Tibial artery (tissue), 4 donors: ENCODE measurements at regions not wholly inside any gene's neighbourhood (a gene's known extent, or its start where the extent isn't known, plus 50 kb on each side); places are given as distances from the start of the nearest gene placed in this dataset.

Source experiments
- DNase-seq, 2 donors: peaks; one replicate each; pipeline ENCODE4 v3.0.0-alpha.2; 2019
- H3K27ac ChIP-seq, 2 donors: fragments of 200-600 bp; sonication (generic) in 1 of 2; 1 replicate in 1 of 2; 2 replicates in 1 of 2; pipeline ENCODE4 v1.5.1; 2018 to 2019; ENCODE audit warnings: mild to moderate bottlenecking in 1 of 2
- H3K27me3 ChIP-seq, 2 donors: fragments of 200-600 bp; sonication (generic) in 1 of 2; one replicate each; pipeline versions ENCODE4 v1.5.1 to v1.6.0; 2016 to 2019
- H3K36me3 ChIP-seq, 3 donors: fragments of 200-600 bp; sonication (generic) in 2 of 3; one replicate each; pipeline ENCODE4 v1.5.1; 2016 to 2019; ENCODE audit warnings: mild to moderate bottlenecking in 2 of 3
- H3K4me1 ChIP-seq, 4 donors: fragments of 200-600 bp; sonication (generic) in 2 of 4; 1 replicate in 3 of 4; 2 replicates in 1 of 4; pipeline ENCODE4 v1.5.1; 2016 to 2019
- H3K4me3 ChIP-seq, 2 donors: fragments of 200-600 bp; sonication (generic) in 1 of 2; 1 replicate in 1 of 2; 2 replicates in 1 of 2; pipeline ENCODE4 v1.5.1; 2018 to 2019; ENCODE audit warnings: mild to moderate bottlenecking in 2 of 2
- H3K9me3 ChIP-seq, 3 donors: fragments of 200-600 bp; sonication (generic) in 1 of 3; one replicate each; pipeline ENCODE4 v1.5.1; 2016 to 2019
- intact Hi-C: fragments of 100-400 bp; cut with DNase I; formaldehyde crosslinking; loops from one replicate; pipeline ENCODE4 v1.15.0; 2023; ENCODE audit warnings: low total_unique reads
- TF ChIP-seq, protein P1 (sequence below), 2 experiments: fragments of 200-600 bp in 1 of 2; fragments of 450-650 bp in 1 of 2; IDR thresholded peaks; one replicate each; pipeline ENCODE4 v1.5.1; 2017 to 2019; ENCODE audit warnings: antibody characterized with exemption in 2 of 2, mild to moderate bottlenecking in 1 of 2, moderate library complexity in 1 of 2

GRCh38 chr2:189267925-189268579 lies 88.5 kb upstream of the COL5A2 start:
- no peak overlapping the region for H3K4me3 ChIP-seq
- peak overlapping the region; percentile 18 to 27 for H3K27ac ChIP-seq
- no peak for DNase-seq
- H3K4me1 ChIP-seq = peaks cover 0 to 12% (median 5%) of the 10 kb centered on the region in 4 donors
- H3K36me3 ChIP-seq = no peaks in the 10 kb centered on the region
- H3K9me3 ChIP-seq = no peaks in the 10 kb centered on the region
- H3K27me3 ChIP-seq = no peaks in the 10 kb centered on the region
- intact Hi-C loops = no loop called here
- TF ChIP-seq, protein P1, sequence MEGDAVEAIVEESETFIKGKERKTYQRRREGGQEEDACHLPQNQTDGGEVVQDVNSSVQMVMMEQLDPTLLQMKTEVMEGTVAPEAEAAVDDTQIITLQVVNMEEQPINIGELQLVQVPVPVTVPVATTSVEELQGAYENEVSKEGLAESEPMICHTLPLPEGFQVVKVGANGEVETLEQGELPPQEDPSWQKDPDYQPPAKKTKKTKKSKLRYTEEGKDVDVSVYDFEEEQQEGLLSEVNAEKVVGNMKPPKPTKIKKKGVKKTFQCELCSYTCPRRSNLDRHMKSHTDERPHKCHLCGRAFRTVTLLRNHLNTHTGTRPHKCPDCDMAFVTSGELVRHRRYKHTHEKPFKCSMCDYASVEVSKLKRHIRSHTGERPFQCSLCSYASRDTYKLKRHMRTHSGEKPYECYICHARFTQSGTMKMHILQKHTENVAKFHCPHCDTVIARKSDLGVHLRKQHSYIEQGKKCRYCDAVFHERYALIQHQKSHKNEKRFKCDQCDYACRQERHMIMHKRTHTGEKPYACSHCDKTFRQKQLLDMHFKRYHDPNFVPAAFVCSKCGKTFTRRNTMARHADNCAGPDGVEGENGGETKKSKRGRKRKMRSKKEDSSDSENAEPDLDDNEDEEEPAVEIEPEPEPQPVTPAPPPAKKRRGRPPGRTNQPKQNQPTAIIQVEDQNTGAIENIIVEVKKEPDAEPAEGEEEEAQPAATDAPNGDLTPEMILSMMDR (IDR thresholded peaks at IDR 0.05) = no peak

- intact Hi-C loops = no loop called here
- no peaks in the 10 kb centered on the region for H3K27me3 ChIP-seq
- peaks cover 0 to 12% (median 5%) of the 10 kb centered on the region in 4 donors for H3K4me1 ChIP-seq
- no peak for DNase-seq
- no peak overlapping the region for H3K27ac ChIP-seq
- no peaks in the 10 kb centered on the region for H3K9me3 ChIP-seq
- TF ChIP-seq, protein P1 (IDR thresholded peaks at IDR 0.05) = no peak
- no peak overlapping the region for H3K4me3 ChIP-seq
- H3K36me3 ChIP-seq = no peaks in the 10 kb centered on the region
Measured at GRCh38 chr2:189268763-189269162, 89.2 kb upstream of the COL5A2 start.

GRCh38 chr2:189273734-189274133 lies 94.2 kb upstream of the COL5A2 start:
- Histone ChIP-seq H3K4me3 (no peak overlapping the region), H3K4me1 (no peaks in the 10 kb centered on the region), H3K36me3 (no peaks in the 10 kb centered on the region), H3K27me3 (no peaks in the 10 kb centered on the region), H3K9me3 (no peaks in the 10 kb centered on the region), H3K27ac (no peak overlapping the region)
- intact Hi-C loops = no loop called here
- TF ChIP-seq, protein P1 (IDR thresholded peaks at IDR 0.05) = no peak
- no peak for DNase-seq

DNA sequence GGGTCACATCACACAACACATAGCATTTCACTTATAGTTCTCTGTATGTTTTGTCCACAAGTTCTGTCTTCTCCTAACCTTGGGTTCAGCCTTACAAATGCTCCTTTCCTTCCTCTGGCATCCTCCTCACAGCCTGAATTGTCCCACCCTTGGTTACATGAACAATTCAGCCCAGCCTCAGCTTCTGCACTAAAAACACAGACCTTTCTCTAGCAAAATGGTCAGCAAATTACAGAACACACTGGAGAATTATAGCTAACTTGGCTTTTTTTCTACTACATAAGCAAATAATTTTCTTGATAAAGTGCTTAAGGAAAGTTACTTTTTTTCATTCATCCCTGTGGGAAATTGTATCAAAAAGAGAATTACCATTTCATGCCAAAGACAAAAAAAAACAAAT lies 94.8 kb upstream of the COL5A2 start:
- TF ChIP-seq, protein P1 (IDR thresholded peaks at IDR 0.05) = no peak

DNA sequence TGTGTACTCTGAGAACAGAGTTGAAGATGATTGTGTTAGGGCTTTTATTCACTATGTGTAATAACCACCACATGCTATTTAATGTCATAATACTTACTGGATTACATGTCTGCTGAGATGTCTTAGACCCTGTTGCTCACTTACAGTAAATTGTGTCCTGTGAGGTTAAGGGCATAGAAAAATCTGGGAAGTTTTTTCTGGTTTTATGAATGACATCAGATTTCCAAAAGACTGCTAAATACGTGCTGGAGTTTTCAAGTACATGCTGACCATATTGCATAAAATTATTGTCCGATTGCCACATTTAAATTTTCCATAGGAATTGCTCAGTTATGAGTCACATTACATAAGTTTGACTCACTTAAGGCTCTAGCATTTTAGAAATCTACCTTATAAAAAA lies 96.7 kb upstream of the COL5A2 start:
- intact Hi-C loops = no loop called here
- H3K36me3 ChIP-seq = no peaks in the 10 kb centered on the region

More for the DNA sequence above, 94.8 kb upstream of the COL5A2 start:
- Histone ChIP-seq H3K27ac (no peak overlapping the region), H3K36me3 (no peaks in the 10 kb centered on the region), H3K4me1 (no peaks in the 10 kb centered on the region), H3K27me3 (no peaks in the 10 kb centered on the region), H3K9me3 (no peaks in the 10 kb centered on the region), H3K4me3 (no peak overlapping the region)
- intact Hi-C loops = no loop called here
- no peak for DNase-seq

More for the DNA sequence above, 96.7 kb upstream of the COL5A2 start:
- Histone ChIP-seq H3K4me1 (no peaks in the 10 kb centered on the region), H3K27ac (no peak overlapping the region), H3K27me3 (no peaks in the 10 kb centered on the region), H3K4me3 (no peak overlapping the region), H3K9me3 (no peaks in the 10 kb centered on the region)
- TF ChIP-seq, protein P1 (IDR thresholded peaks at IDR 0.05) = no peak
- DNase-seq = no peak
